OCI-LY1 (cell line): ENCODE measurements at regions not wholly inside any gene's neighbourhood (a gene's known extent, or its start where the extent isn't known, plus 50 kb on each side); places are given as distances from the start of the nearest gene placed in this dataset.

Source experiments
- EZH2 ChIP-seq: fragments of 200-600 bp; sonication (generic), shearing (Covaris generic); IDR thresholded peaks from 2 replicates; pipeline ENCODE4 v1.8.0; 2017; ENCODE audit warnings: borderline replicate concordance, mixed run types, mild to moderate bottlenecking, antibody characterized with exemption, low read length, moderate library complexity, mixed read lengths
- TF ChIP-seq, protein P1 (sequence below): fragments of 200-600 bp; sonication (generic), shearing (Covaris generic); IDR thresholded peaks from 2 replicates; pipeline ENCODE4 v1.5.1; 2017; ENCODE audit warnings: mild to moderate bottlenecking, antibody characterized with exemption, low read length, moderate library complexity, mixed read lengths

DNA sequence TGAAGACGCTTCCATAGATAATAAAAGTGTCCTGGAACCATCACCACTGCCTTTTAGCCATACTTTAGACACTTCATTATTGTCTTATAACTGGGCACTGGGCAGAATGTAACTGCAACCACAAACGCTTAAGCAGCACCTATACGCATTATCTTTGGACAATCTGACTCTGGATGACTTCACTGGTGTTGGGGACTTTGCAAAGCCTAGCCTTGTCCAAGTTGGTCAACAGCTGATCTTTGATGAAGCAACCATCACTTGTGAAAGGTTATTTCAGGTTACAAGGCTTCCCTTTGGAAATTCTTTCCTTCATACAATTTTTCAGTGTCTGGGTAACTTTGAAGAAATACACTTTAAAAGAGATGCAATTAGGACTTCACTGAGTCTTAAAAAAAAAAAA is 77.8 kb upstream of the ZNF462 start:
- TF ChIP-seq, protein P1, sequence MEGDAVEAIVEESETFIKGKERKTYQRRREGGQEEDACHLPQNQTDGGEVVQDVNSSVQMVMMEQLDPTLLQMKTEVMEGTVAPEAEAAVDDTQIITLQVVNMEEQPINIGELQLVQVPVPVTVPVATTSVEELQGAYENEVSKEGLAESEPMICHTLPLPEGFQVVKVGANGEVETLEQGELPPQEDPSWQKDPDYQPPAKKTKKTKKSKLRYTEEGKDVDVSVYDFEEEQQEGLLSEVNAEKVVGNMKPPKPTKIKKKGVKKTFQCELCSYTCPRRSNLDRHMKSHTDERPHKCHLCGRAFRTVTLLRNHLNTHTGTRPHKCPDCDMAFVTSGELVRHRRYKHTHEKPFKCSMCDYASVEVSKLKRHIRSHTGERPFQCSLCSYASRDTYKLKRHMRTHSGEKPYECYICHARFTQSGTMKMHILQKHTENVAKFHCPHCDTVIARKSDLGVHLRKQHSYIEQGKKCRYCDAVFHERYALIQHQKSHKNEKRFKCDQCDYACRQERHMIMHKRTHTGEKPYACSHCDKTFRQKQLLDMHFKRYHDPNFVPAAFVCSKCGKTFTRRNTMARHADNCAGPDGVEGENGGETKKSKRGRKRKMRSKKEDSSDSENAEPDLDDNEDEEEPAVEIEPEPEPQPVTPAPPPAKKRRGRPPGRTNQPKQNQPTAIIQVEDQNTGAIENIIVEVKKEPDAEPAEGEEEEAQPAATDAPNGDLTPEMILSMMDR: no peak
- TF ChIP-seq EZH2: no peak
